ENCODE measurements at regions not wholly inside any gene's neighbourhood (a gene's known extent, or its start where the extent isn't known, plus 50 kb on each side); places are given as distances from the start of the nearest gene placed in this dataset.
"Not testable (repeated sequence)": the region's sequence is repeated elsewhere in the genome, so short reads cannot be mapped to it uniquely, and the experiment has no call there.

GRCh38 chr11:121901886-121902285, 214.1 kb downstream of the BLID start:
- DNase-seq (ENCODE audit: low spot score) = no peak

- DNase-seq (ENCODE audit: low spot score) = not testable (repeated sequence)
Measured at GRCh38 chr11:121901417-121901816, 214.6 kb downstream of the BLID start.

GRCh38 chr11:121899520-121899919, 216.5 kb downstream of the BLID start:
- no peak for DNase-seq (ENCODE audit: low spot score)

- no peak for DNase-seq (ENCODE audit: low spot score)
Measured at GRCh38 chr11:121898903-121899302, 217.1 kb downstream of the BLID start.

GRCh38 chr11:121895919-121896318, 220.1 kb downstream of the BLID start:
- no peak for DNase-seq (ENCODE audit: low spot score)

GRCh38 chr11:121894581-121894980, 221.4 kb downstream of the BLID start:
- no peak for DNase-seq (ENCODE audit: low spot score)

- DNase-seq (ENCODE audit: low spot score) = no peak
Measured at GRCh38 chr11:121892863-121893262, 223.2 kb downstream of the BLID start.

- no peak for DNase-seq (ENCODE audit: low spot score)
Measured at GRCh38 chr11:121892131-121892681, 223.8 kb downstream of the BLID start.

- no peak for DNase-seq (ENCODE audit: low spot score)
Measured at GRCh38 chr11:121890946-121891515, 225.0 kb downstream of the BLID start.

GRCh38 chr11:121890377-121890776, 225.6 kb downstream of the BLID start:
- peak; percentile 93 for DNase-seq (ENCODE audit: low spot score)

- DNase-seq (ENCODE audit: low spot score) = peak; percentile 45
Measured at GRCh38 chr11:121889931-121890330, 226.1 kb downstream of the BLID start.

GRCh38 chr11:121889186-121889585, 226.8 kb downstream of the BLID start:
- peak; percentile 43 for DNase-seq (ENCODE audit: low spot score)

- no peak for DNase-seq (ENCODE audit: low spot score)
Measured at GRCh38 chr11:121887976-121888557, 227.9 kb downstream of the BLID start.

- DNase-seq (ENCODE audit: low spot score) = no peak
Measured at GRCh38 chr11:121887569-121887968, 228.4 kb downstream of the BLID start.

GRCh38 chr11:121886996-121887395, 229.0 kb downstream of the BLID start:
- no peak for DNase-seq (ENCODE audit: low spot score)

- no peak for DNase-seq (ENCODE audit: low spot score)
Measured at GRCh38 chr11:121886005-121886734, 229.8 kb downstream of the BLID start.

- no peak for DNase-seq (ENCODE audit: low spot score)
Measured at GRCh38 chr11:121884626-121885025, 231.4 kb downstream of the BLID start.

- DNase-seq (ENCODE audit: low spot score) = peak; percentile 60
Measured at GRCh38 chr11:121881806-121882205, 234.2 kb downstream of the BLID start.

GRCh38 chr11:121877152-121877551, 238.9 kb downstream of the BLID start:
- DNase-seq (ENCODE audit: low spot score) = no peak

- DNase-seq (ENCODE audit: low spot score) = no peak
Measured at GRCh38 chr11:121873766-121874165, 242.2 kb downstream of the BLID start.

GRCh38 chr11:121872356-121872755, 243.7 kb downstream of the BLID start:
- DNase-seq (ENCODE audit: low spot score) = no peak

GRCh38 chr11:121870206-121871045, 245.6 kb downstream of the BLID start:
- DNase-seq (ENCODE audit: low spot score) = no peak
